ENCODE measurements at regions not wholly inside any gene's neighbourhood (a gene's known extent, or its start where the extent isn't known, plus 50 kb on each side); places are given as distances from the start of the nearest gene placed in this dataset.
"Not testable (repeated sequence)": the region's sequence is repeated elsewhere in the genome, so short reads cannot be mapped to it uniquely, and the experiment has no call there.

- TF ChIP-seq POLR2A (IDR thresholded peaks at IDR 0.05; ENCODE audit: low read length); GATA1 (IDR thresholded peaks at IDR 0.05; ENCODE audit: low read depth, low read length): not testable (repeated sequence)
Observed at GRCh38 chr16:29326164-29327125, 80.1 kb downstream of the NPIPB11 start.
